ENCODE measurements at regions not wholly inside any gene's neighbourhood (a gene's known extent, or its start where the extent isn't known, plus 50 kb on each side); places are given as distances from the start of the nearest gene placed in this dataset.

GRCh38 chr16:74165566-74166080 is 131.0 kb upstream of the PSMD7 start:
- TF ChIP-seq CTCF (IDR thresholded peaks at IDR 0.05): no peak
- TF ChIP-seq POLR2A (IDR thresholded peaks at IDR 0.05): no peak
- no peak for TF ChIP-seq POLR2AphosphoS5 (IDR thresholded peaks at IDR 0.05)

Data from upper lobe of left lung (tissue), 4 donors.